HG02610 (cell line): ENCODE measurements at regions not wholly inside any gene's neighbourhood (a gene's known extent, or its start where the extent isn't known, plus 50 kb on each side); places are given as distances from the start of the nearest gene placed in this dataset.
A peak's percentile ranks its signal among the peaks of the same experiment; 100 is the strongest.
"Not testable (repeated sequence)": the region's sequence is repeated elsewhere in the genome, so short reads cannot be mapped to it uniquely, and the experiment has no call there.

Experiments used
- ATAC-seq: cut with Tn5 transposase; IDR thresholded peaks from one replicate; pipeline ENCODE4 v1.9.1; 2021; ENCODE audit warnings: mild to moderate bottlenecking, moderate library complexity; ENCODE audit not compliant: unreplicated experiment

GRCh38 chr1:186775881-186776560 is 52.7 kb upstream of the PLA2G4A start:
- ATAC-seq, result no peak

- ATAC-seq, result no peak
These were observed 53.7 kb upstream of the PLA2G4A start for GRCh38 chr1:186775036-186775435.

- no peak for ATAC-seq
These were observed 56.5 kb upstream of the PLA2G4A start for GRCh38 chr1:186772228-186772627.

- ATAC-seq, result no peak
These were observed 58.3 kb upstream of the PLA2G4A start for GRCh38 chr1:186770421-186770820.

- ATAC-seq, result peak; percentile 89
These were observed 59.8 kb upstream of the PLA2G4A start for GRCh38 chr1:186768906-186769305.

GRCh38 chr1:186765446-186765845 is 63.3 kb upstream of the PLA2G4A start:
- no peak for ATAC-seq

GRCh38 chr1:186763107-186763506 is 65.6 kb upstream of the PLA2G4A start:
- peak; percentile 87 for ATAC-seq

GRCh38 chr1:186762653-186763052 is 66.1 kb upstream of the PLA2G4A start:
- ATAC-seq, result no peak

- peak; percentile 31 for ATAC-seq
These were observed 67.4 kb upstream of the PLA2G4A start for GRCh38 chr1:186761358-186761757.

GRCh38 chr1:186760446-186760845 is 68.3 kb upstream of the PLA2G4A start:
- no peak for ATAC-seq

GRCh38 chr1:186758896-186759606 is 69.7 kb upstream of the PLA2G4A start:
- not testable (repeated sequence) for ATAC-seq

GRCh38 chr1:186757851-186758250 is 70.9 kb upstream of the PLA2G4A start:
- no peak for ATAC-seq

GRCh38 chr1:186754542-186755145 is 74.1 kb upstream of the PLA2G4A start:
- no peak for ATAC-seq

- no peak for ATAC-seq
These were observed 73.0 kb upstream of the PTGS2 start for GRCh38 chr1:186753241-186753640.

GRCh38 chr1:186750257-186750656 is 70.0 kb upstream of the PTGS2 start:
- ATAC-seq, result no peak

- no peak for ATAC-seq
These were observed 69.6 kb upstream of the PTGS2 start for GRCh38 chr1:186749820-186750219.

- no peak for ATAC-seq
These were observed 67.4 kb upstream of the PTGS2 start for GRCh38 chr1:186747661-186748060.

GRCh38 chr1:186745531-186746146 is 65.4 kb upstream of the PTGS2 start:
- ATAC-seq, result no peak

GRCh38 chr1:186741640-186742039 is 61.4 kb upstream of the PTGS2 start:
- ATAC-seq, result no peak

- peak; percentile 70 for ATAC-seq
These were observed 60.1 kb upstream of the PTGS2 start for GRCh38 chr1:186740324-186740723.

- ATAC-seq, result no peak
These were observed 59.3 kb upstream of the PTGS2 start for GRCh38 chr1:186739515-186739914.

- ATAC-seq, result peak; percentile 94
These were observed 58.7 kb upstream of the PTGS2 start for GRCh38 chr1:186738926-186739325.
